GM21367 (cell line): ENCODE measurements at regions not wholly inside any gene's neighbourhood (a gene's known extent, or its start where the extent isn't known, plus 50 kb on each side); places are given as distances from the start of the nearest gene placed in this dataset.

Source experiments
- ATAC-seq: cut with Tn5 transposase; IDR thresholded peaks from one replicate; pipeline ENCODE4 v1.9.1; 2021; ENCODE audit not compliant: unreplicated experiment

- ATAC-seq, result no peak
Measured at GRCh38 chr10:6743291-6743849, 163.3 kb upstream of the PRKCQ start.

GRCh38 chr10:6741541-6741941 is 161.5 kb upstream of the PRKCQ start:
- no peak for ATAC-seq

- no peak for ATAC-seq
Measured at GRCh38 chr10:6739530-6740174, 159.6 kb upstream of the PRKCQ start.

- ATAC-seq, result no peak
Measured at GRCh38 chr10:6738112-6738768, 158.2 kb upstream of the PRKCQ start.

- no peak for ATAC-seq
Measured at GRCh38 chr10:6737758-6738111, 157.7 kb upstream of the PRKCQ start.

GRCh38 chr10:6737080-6737641 is 157.1 kb upstream of the PRKCQ start:
- no peak for ATAC-seq

GRCh38 chr10:6734286-6734685 is 154.2 kb upstream of the PRKCQ start:
- ATAC-seq, result no peak

- no peak for ATAC-seq
Measured at GRCh38 chr10:6729861-6730344, 149.8 kb upstream of the PRKCQ start.

- no peak for ATAC-seq
Measured at GRCh38 chr10:6729071-6729774, 149.1 kb upstream of the PRKCQ start.

GRCh38 chr10:6726924-6727323 is 146.8 kb upstream of the PRKCQ start:
- ATAC-seq, result no peak

- no peak for ATAC-seq
Measured at GRCh38 chr10:6722616-6723004, 142.5 kb upstream of the PRKCQ start.

GRCh38 chr10:6721964-6722615 is 142.0 kb upstream of the PRKCQ start:
- ATAC-seq, result no peak

GRCh38 chr10:6721480-6721879 is 141.4 kb upstream of the PRKCQ start:
- no peak for ATAC-seq

GRCh38 chr10:6719561-6719960 is 139.5 kb upstream of the PRKCQ start:
- ATAC-seq, result no peak

GRCh38 chr10:6718550-6718949 is 138.5 kb upstream of the PRKCQ start:
- ATAC-seq, result no peak

GRCh38 chr10:6716516-6716915 is 136.4 kb upstream of the PRKCQ start:
- ATAC-seq, result no peak

GRCh38 chr10:6713716-6714115 is 133.6 kb upstream of the PRKCQ start:
- no peak for ATAC-seq

- no peak for ATAC-seq
Measured at GRCh38 chr10:6713120-6713519, 133.0 kb upstream of the PRKCQ start.

GRCh38 chr10:6711881-6712280 is 131.8 kb upstream of the PRKCQ start:
- ATAC-seq, result no peak

GRCh38 chr10:6711408-6711841 is 131.3 kb upstream of the PRKCQ start:
- no peak for ATAC-seq

- no peak for ATAC-seq
Measured at GRCh38 chr10:6707352-6707751, 127.3 kb upstream of the PRKCQ start.
